CD14-positive monocyte (primary cell): ENCODE measurements at regions not wholly inside any gene's neighbourhood (a gene's known extent, or its start where the extent isn't known, plus 50 kb on each side); places are given as distances from the start of the nearest gene placed in this dataset.

Source experiments
- DNase-seq, 3 donors: peaks; one replicate each; pipeline ENCODE4 v3.0.0-alpha.2; 2011 to 2022
- H2AFZ ChIP-seq: 2 replicates; pipeline ENCODE4 v1.6.0; 2012; ENCODE audit warnings: mild to moderate bottlenecking, low read depth, low read length, inconsistent platforms; ENCODE audit not compliant: insufficient read depth, poor library complexity, severe bottlenecking
- H3K27ac ChIP-seq, 2 donors: 1 replicate in 1 of 2; 2 replicates in 1 of 2; pipeline ENCODE4 v1.5.1; 2012 to 2013; ENCODE audit warnings: low read length in 2 of 2, control low read depth in 1 of 2, inconsistent platforms in 1 of 2, low read depth in 1 of 2, mild to moderate bottlenecking in 1 of 2
- H3K27me3 ChIP-seq, 2 donors: one replicate each; pipeline versions ENCODE4 v1.6.0 to v1.6.1; 2011 to 2013; ENCODE audit warnings: low read length in 2 of 2; ENCODE audit not compliant: control insufficient read depth in 2 of 2, insufficient read depth in 2 of 2
- H3K36me3 ChIP-seq, 2 donors: replicated peaks in 1 of 2; 1 replicate in 1 of 2; 2 replicates in 1 of 2; pipeline versions ENCODE4 v1.5.1 to v1.6.1; 2012 to 2013; ENCODE audit warnings: low read length in 2 of 2, control low read depth in 1 of 2, inconsistent platforms in 1 of 2, mild to moderate bottlenecking in 1 of 2; ENCODE audit not compliant: insufficient read depth in 2 of 2, control insufficient read depth in 1 of 2
- H3K4me1 ChIP-seq, 2 donors: 1 replicate in 1 of 2; 2 replicates in 1 of 2; pipeline versions ENCODE4 v1.5.1 to v1.6.1; 2012 to 2013; ENCODE audit warnings: low read length in 2 of 2, control low read depth in 1 of 2, inconsistent platforms in 1 of 2, mild to moderate bottlenecking in 1 of 2, moderate library complexity in 1 of 2; ENCODE audit not compliant: insufficient read depth in 2 of 2, control insufficient read depth in 1 of 2
- H3K4me2 ChIP-seq: replicated peaks from 2 replicates; pipeline ENCODE3; 2012; ENCODE audit warnings: low read length, moderate library complexity, mild to moderate bottlenecking; ENCODE audit not compliant: poor library complexity, severe bottlenecking; ENCODE audit errors: extremely low read depth
- H3K4me3 ChIP-seq, 3 experiments: fragments of 200-600 bp in 1 of 3; sonication (generic) in 1 of 3; replicated peaks in 1 of 3; 1 replicate in 2 of 3; 2 replicates in 1 of 3; pipeline ENCODE4 v1.5.1; 2011 to 2013; ENCODE audit warnings: low read length in 3 of 3, mild to moderate bottlenecking in 3 of 3, control low read depth in 2 of 3, low read depth in 2 of 3, inconsistent platforms in 1 of 3, moderate library complexity in 1 of 3
- H3K79me2 ChIP-seq: 2 replicates; pipeline ENCODE4 v1.6.0; 2012; ENCODE audit warnings: mild to moderate bottlenecking, control low read depth, inconsistent platforms, low read length, moderate library complexity; ENCODE audit not compliant: insufficient read depth
- H3K9ac ChIP-seq: 2 replicates; pipeline ENCODE4 v1.6.0; 2017; ENCODE audit warnings: low read length, mild to moderate bottlenecking; ENCODE audit not compliant: insufficient read depth, poor library complexity, severe bottlenecking
- H3K9me3 ChIP-seq, 2 donors: replicated peaks in 1 of 2; 1 replicate in 1 of 2; 2 replicates in 1 of 2; pipeline versions ENCODE4 v1.5.1 to v1.6.1; 2012 to 2013; ENCODE audit warnings: low read length in 2 of 2, control low read depth in 1 of 2; ENCODE audit not compliant: control insufficient read depth in 1 of 2, insufficient read depth in 1 of 2
- H4K20me1 ChIP-seq: 2 replicates; pipeline ENCODE4 v1.6.0; 2012; ENCODE audit warnings: mild to moderate bottlenecking, low read length, control low read depth, moderate library complexity; ENCODE audit not compliant: insufficient read depth
- H3K27ac Mint-ChIP-seq, 7 donors: one replicate each; pipeline ENCODE4 v1.8.0; 2020; ENCODE audit warnings: mild to moderate bottlenecking in 7 of 7, mixed read lengths in 7 of 7, moderate library complexity in 6 of 7, inconsistent platforms in 2 of 7
- H3K27me3 Mint-ChIP-seq, 3 donors: one replicate each; pipeline ENCODE4 v1.8.0; 2021 to 2022; ENCODE audit warnings: low read depth in 3 of 3, mild to moderate bottlenecking in 3 of 3, mixed read lengths in 3 of 3, moderate library complexity in 3 of 3, inconsistent platforms in 1 of 3
- H3K36me3 Mint-ChIP-seq, 2 donors: one replicate each; pipeline ENCODE4 v1.8.0; 2020; ENCODE audit warnings: mixed read lengths in 2 of 2, inconsistent platforms in 1 of 2, mild to moderate bottlenecking in 1 of 2
- H3K4me1 Mint-ChIP-seq: one replicate; pipeline ENCODE4 v1.8.0; 2020; ENCODE audit warnings: mild to moderate bottlenecking, mixed read lengths
- H3K4me3 Mint-ChIP-seq, 2 donors: one replicate each; pipeline ENCODE4 v1.8.0; 2020; ENCODE audit warnings: mild to moderate bottlenecking in 2 of 2, mixed read lengths in 2 of 2, moderate library complexity in 1 of 2
- H3K9me3 Mint-ChIP-seq, 7 donors: one replicate each; pipeline ENCODE4 v1.8.0; 2020 to 2022; ENCODE audit warnings: mixed read lengths in 7 of 7, mild to moderate bottlenecking in 6 of 7, moderate library complexity in 6 of 7, inconsistent platforms in 2 of 7
- WGBS: methylation state at CpG from one replicate; pipeline ENCODE4 v1.1.5; 2013; ENCODE audit warnings: missing lambda C conversion rate; ENCODE audit not compliant: insufficient coverage; 5-methylcytosine and 5-hydroxymethylcytosine counted together
- intact Hi-C, 2 donors: fragments of 100-400 bp; cut with micrococcal nuclease; formaldehyde crosslinking; loops; one replicate each; pipeline versions ENCODE4 v1.15.0 to v1.15.1; 2023
- TF ChIP-seq, protein P1 (sequence below): fragments of 200-600 bp; IDR thresholded peaks from one replicate; pipeline ENCODE4 v1.8.0; 2022; ENCODE audit warnings: antibody characterized with exemption, mild to moderate bottlenecking

DNA sequence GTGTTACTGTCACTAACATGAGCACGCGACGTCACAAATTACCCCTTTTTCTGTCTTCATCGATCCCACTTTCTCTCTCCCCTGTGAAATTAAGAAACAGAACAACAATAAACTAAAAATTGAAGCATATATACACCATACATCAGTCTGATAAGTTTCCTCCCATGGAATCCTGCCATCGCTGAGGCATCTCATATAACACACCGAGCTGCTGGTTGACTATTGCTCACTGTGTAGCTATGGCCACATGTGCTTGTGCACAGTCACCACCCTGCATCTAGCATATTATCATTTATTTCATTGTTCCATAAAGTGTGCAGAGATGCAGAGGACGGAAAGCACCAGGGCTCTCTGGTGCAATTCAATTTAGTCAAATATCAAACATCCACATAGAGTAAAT, 777.9 kb upstream of the ARRDC4 start:
- no peak overlapping the region for H3K4me3 ChIP-seq
- Mint-ChIP-seq H3K4me3 (no peak overlapping the region), H3K4me1 (no peaks in the 10 kb centered on the region), H3K27me3 (no peaks in the 10 kb centered on the region), H3K36me3 (no peaks in the 10 kb centered on the region), H3K27ac (no peak overlapping the region), H3K9me3 (peaks cover 0 to 3% (median 0%) of the 10 kb centered on the region in 7 donors)
- WGBS = 92% methylated on average over 6 of the region's 7 CpGs
- no peaks in the 10 kb centered on the region for H3K4me1 ChIP-seq
- H3K79me2 ChIP-seq = no peaks in the 10 kb centered on the region
- no peak overlapping the region for H3K4me2 ChIP-seq
- H3K27ac ChIP-seq = no peak overlapping the region
- H3K27me3 ChIP-seq = no peaks in the 10 kb centered on the region
- no peaks in the 10 kb centered on the region for H4K20me1 ChIP-seq
- no peak for DNase-seq
- no peaks in the 10 kb centered on the region for H3K36me3 ChIP-seq
- TF ChIP-seq, protein P1, sequence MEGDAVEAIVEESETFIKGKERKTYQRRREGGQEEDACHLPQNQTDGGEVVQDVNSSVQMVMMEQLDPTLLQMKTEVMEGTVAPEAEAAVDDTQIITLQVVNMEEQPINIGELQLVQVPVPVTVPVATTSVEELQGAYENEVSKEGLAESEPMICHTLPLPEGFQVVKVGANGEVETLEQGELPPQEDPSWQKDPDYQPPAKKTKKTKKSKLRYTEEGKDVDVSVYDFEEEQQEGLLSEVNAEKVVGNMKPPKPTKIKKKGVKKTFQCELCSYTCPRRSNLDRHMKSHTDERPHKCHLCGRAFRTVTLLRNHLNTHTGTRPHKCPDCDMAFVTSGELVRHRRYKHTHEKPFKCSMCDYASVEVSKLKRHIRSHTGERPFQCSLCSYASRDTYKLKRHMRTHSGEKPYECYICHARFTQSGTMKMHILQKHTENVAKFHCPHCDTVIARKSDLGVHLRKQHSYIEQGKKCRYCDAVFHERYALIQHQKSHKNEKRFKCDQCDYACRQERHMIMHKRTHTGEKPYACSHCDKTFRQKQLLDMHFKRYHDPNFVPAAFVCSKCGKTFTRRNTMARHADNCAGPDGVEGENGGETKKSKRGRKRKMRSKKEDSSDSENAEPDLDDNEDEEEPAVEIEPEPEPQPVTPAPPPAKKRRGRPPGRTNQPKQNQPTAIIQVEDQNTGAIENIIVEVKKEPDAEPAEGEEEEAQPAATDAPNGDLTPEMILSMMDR = no peak
- H3K9ac ChIP-seq = no peak overlapping the region
- intact Hi-C loops = no loop called here
- no peaks in the 10 kb centered on the region for H3K9me3 ChIP-seq
- H2AFZ ChIP-seq = no peak overlapping the region

DNA sequence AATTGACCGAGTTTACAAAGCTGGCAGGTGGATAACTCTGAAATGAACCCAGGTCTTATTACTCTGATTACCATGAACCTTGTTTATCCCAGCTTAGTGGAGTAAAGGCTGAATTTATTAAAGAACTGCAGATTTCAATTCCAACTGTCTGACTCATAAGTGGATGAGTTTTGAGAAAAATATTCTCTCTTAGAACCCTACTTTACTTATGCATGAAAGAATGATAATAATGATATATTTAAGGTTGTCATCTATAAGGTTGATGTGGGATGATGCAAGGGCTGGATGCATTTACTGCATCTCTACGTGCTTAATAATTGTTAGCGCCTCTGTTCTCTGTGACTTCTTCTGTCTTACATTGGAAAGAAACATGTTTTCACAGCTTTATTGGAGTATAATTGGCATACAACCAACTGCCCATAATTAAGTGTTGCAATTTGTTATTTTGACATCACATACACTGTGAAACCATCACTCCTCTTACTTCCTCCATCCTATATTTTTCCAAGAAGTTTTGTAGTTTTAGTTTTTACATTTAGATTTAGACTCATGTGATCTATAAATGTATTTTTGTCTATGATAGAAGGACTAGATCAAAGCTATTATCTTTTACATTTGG, 771.2 kb upstream of the ARRDC4 start:
- Histone ChIP-seq H3K9ac (no peak overlapping the region), H3K9me3 (no peaks in the 10 kb centered on the region), H3K4me2 (no peak overlapping the region), H3K27ac (no peak overlapping the region), H3K4me3 (no peak overlapping the region), H3K27me3 (no peaks in the 10 kb centered on the region), H3K36me3 (no peaks in the 10 kb centered on the region), H3K79me2 (no peaks in the 10 kb centered on the region), H4K20me1 (no peaks in the 10 kb centered on the region), H3K4me1 (no peaks in the 10 kb centered on the region), H2AFZ (no peak overlapping the region)
- no CpG with 5 or more reads among the region's 3 CpGs for WGBS
- Mint-ChIP-seq H3K4me1 (no peaks in the 10 kb centered on the region), H3K27me3 (no peaks in the 10 kb centered on the region), H3K36me3 (no peaks in the 10 kb centered on the region), H3K27ac (no peak overlapping the region), H3K4me3 (no peak overlapping the region), H3K9me3 (peaks cover 0 to 5% (median 0%) of the 10 kb centered on the region in 7 donors)
- intact Hi-C loops = no loop called here
- DNase-seq = no peak
- TF ChIP-seq, protein P1 = no peak
